ENCODE measurements at regions not wholly inside any gene's neighbourhood (a gene's known extent, or its start where the extent isn't known, plus 50 kb on each side); places are given as distances from the start of the nearest gene placed in this dataset.

DNA sequence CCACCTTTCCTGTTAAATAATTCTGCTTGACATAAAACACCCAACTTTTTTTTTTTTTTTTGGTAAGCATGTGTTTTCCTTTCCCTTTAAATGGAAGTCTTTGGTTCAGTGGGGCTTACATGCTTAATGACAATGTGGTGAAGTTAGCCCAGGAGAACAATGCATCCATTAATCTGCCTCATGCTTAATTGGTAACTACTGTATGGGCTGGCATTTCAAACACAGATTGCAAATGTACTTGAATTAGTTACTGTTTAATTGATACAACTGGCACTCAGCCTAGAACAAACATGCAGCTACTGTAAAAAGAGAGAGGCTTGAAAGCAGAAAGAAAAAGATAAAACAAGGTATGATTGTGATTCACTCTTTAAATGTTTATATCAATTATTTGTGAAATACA, 483.6 kb upstream of the NOX3 start:
- DNase-seq (ENCODE audit: low read depth, low spot score) = no peak
- Histone ChIP-seq H3K36me3 (ENCODE audit: insufficient read depth, low read length) (no peaks in the 10 kb centered on the region), H3K9me3 (ENCODE audit: low read depth, low read length) (no peaks in the 10 kb centered on the region), H3K4me3 (no peak overlapping the region), H3K27ac (no peak overlapping the region), H3K9ac (ENCODE audit: insufficient read length) (no peak overlapping the region)
- TF ChIP-seq FOXP2 (optimal IDR thresholded peaks at IDR 0.05; ENCODE audit: control extremely low read depth, extremely low read length, insufficient read depth) (no peak), EZH2 (IDR thresholded peaks at IDR 0.05) (no peak), POLR2AphosphoS5 (IDR thresholded peaks at IDR 0.05; ENCODE audit: borderline replicate concordance, low read depth, low read length) (no peak)

DNA sequence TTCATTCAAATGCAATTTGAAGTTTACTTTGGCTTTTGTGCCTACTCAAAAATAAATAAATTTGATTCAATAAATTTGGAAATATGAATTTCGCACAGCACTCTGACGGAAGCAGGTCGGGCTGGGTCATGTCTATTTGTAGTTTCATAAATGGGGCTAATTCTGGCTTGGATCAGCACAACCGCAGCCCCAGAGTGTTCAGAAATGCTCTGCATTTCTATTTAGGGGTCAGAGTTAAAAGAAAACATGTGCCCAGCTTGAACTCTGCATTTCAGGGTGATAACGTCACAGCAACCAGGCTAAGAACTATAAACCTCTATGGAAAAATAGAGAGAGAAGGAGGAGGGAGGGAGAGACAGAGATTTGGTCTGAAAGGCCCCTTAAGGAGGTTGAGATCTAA, 480.9 kb upstream of the NOX3 start:
- H3K27ac ChIP-seq = no peak overlapping the region
- TF ChIP-seq POLR2AphosphoS5 (IDR thresholded peaks at IDR 0.05; ENCODE audit: borderline replicate concordance, low read depth, low read length) = no peak
- TF ChIP-seq FOXP2 (optimal IDR thresholded peaks at IDR 0.05; ENCODE audit: control extremely low read depth, extremely low read length, insufficient read depth) = no peak
- TF ChIP-seq EZH2 (IDR thresholded peaks at IDR 0.05) = no peak
- no peak overlapping the region for H3K4me3 ChIP-seq
- no peaks in the 10 kb centered on the region for H3K9me3 ChIP-seq (ENCODE audit: low read depth, low read length)
- no peak for DNase-seq (ENCODE audit: low read depth, low spot score)
- no peaks in the 10 kb centered on the region for H3K36me3 ChIP-seq (ENCODE audit: insufficient read depth, low read length)
- no peak overlapping the region for H3K9ac ChIP-seq (ENCODE audit: insufficient read length)

DNA sequence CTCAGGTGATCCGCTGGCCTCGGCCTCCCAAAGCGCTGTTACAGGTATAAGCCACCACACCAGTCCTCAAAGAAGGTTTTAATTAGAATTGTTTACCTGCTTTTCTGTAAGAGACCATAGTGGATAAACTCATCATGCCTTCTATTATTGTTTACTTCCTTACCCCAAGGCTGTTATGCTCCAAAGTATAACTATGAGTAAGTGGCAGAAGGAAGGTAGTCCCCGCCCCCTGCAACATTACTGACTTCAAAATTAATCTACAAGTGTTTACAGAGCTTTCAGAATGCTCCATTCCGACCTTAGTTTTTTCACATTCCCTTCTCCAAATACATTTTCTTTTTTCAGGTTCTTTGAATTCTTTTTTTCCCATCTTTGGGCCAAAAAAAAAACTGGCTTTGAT, 480.5 kb upstream of the NOX3 start:
- H3K9me3 ChIP-seq (ENCODE audit: low read depth, low read length) = no peaks in the 10 kb centered on the region
- H3K36me3 ChIP-seq (ENCODE audit: insufficient read depth, low read length) = no peaks in the 10 kb centered on the region
- TF ChIP-seq EZH2 (IDR thresholded peaks at IDR 0.05) (no peak), POLR2AphosphoS5 (IDR thresholded peaks at IDR 0.05; ENCODE audit: borderline replicate concordance, low read depth, low read length) (no peak), FOXP2 (optimal IDR thresholded peaks at IDR 0.05; ENCODE audit: control extremely low read depth, extremely low read length, insufficient read depth) (no peak)
- H3K27ac ChIP-seq = no peak overlapping the region
- no peak for DNase-seq (ENCODE audit: low read depth, low spot score)
- H3K9ac ChIP-seq (ENCODE audit: insufficient read length) = no peak overlapping the region
- H3K4me3 ChIP-seq = no peak overlapping the region

DNA sequence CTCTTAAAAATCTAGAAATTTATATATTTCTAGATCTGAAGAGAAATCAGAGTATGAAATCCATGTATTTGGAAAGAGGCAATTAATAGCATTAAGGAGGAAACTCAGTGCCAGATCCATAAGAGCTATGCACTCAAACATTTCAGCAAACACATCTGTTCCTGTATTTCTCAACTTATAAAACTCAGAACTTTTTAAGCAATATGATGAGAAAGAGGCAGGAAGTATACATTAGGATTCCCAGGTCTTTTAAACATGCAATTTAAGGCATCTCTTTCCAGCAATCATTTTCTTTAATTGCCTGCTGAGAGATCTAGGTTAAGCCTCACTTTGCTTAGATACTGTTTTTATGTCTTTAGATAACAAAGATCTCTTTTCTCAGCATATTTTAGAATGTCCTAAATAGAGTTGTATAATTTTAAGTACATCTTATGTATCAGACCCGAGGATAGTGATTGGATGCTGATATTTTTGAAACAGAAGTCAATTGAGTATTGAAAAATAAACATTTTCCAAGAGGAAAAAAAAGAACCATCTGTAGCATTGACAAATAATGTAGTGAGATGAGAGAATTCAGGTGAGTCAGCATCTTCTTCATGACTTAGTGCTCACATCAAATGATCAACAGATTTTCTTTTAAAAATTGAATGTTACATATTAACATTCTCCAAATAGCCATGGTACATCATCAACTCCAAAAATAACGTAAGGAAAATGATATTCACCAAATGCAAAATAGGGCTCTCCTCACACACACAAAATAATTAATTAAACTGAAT, 461.4 kb upstream of the NOX3 start:
- peak; percentile 61; the same call in 1 of the 2 replicates for TF ChIP-seq POLR2AphosphoS5 (IDR thresholded peaks at IDR 0.05; ENCODE audit: borderline replicate concordance, low read depth, low read length)
- no peak for TF ChIP-seq FOXP2 (optimal IDR thresholded peaks at IDR 0.05; ENCODE audit: control extremely low read depth, extremely low read length, insufficient read depth)
- TF ChIP-seq EZH2 (IDR thresholded peaks at IDR 0.05) = no peak
- H3K9me3 ChIP-seq (ENCODE audit: low read depth, low read length) = no peaks in the 10 kb centered on the region
- no peaks in the 10 kb centered on the region for H3K36me3 ChIP-seq (ENCODE audit: insufficient read depth, low read length)

DNA sequence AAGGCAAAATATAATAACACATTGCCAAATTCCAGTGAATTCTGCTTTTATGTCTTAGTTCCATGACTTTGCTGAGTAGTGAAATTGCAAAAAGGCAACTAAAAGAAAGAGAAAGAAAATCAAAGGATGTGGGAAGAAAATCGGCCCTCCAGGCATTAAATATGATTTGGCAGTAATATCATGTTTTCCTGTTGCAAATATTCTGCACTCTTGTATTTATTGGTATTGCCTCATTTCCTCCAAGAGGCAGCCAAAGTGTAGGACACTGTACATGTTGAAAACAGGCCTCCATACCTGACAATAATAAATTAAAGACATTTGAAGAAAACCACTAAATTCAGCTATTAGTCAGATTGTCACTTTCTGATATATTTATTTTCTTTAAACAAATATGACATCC, 460.0 kb upstream of the NOX3 start:
- TF ChIP-seq FOXP2 (optimal IDR thresholded peaks at IDR 0.05; ENCODE audit: control extremely low read depth, extremely low read length, insufficient read depth) (peak; percentile 71), EZH2 (IDR thresholded peaks at IDR 0.05) (no peak), POLR2AphosphoS5 (IDR thresholded peaks at IDR 0.05; ENCODE audit: borderline replicate concordance, low read depth, low read length) (peak; percentile 77; the same call in 1 of the 2 replicates)

More for the DNA sequence above, 461.4 kb upstream of the NOX3 start:
- peak overlapping the region; percentile 64 for H3K9ac ChIP-seq (ENCODE audit: insufficient read length)
- peak; percentile 90 for DNase-seq (ENCODE audit: low read depth, low spot score)
- peak overlapping the region; percentile 97 for H3K27ac ChIP-seq
- peak overlapping the region; percentile 58; the same call in 1 of the 2 replicates for H3K4me3 ChIP-seq

DNA sequence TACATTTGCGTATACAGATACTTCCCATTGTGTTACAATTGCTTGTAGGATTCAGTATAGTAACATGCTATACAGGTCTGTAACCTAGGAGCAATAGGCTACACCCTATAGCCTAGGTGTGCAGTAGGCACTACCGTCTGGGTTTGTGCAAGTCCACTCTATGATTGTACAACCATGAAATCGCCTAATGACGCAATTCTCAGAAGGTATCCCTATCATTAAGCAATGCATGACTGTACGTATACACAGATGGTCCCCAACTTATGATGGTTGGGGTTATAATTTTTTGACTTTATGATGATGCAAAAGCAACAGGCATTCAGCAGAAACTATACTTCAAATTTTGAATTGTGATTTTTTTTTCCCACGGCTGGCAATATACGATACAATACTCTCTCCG, 458.2 kb upstream of the NOX3 start:
- Histone ChIP-seq H3K27ac (no peak overlapping the region), H3K36me3 (ENCODE audit: insufficient read depth, low read length) (no peaks in the 10 kb centered on the region), H3K4me3 (no peak overlapping the region), H3K9me3 (ENCODE audit: low read depth, low read length) (no peaks in the 10 kb centered on the region), H3K9ac (ENCODE audit: insufficient read length) (no peak overlapping the region)
- TF ChIP-seq POLR2AphosphoS5 (IDR thresholded peaks at IDR 0.05; ENCODE audit: borderline replicate concordance, low read depth, low read length) = no peak
- TF ChIP-seq FOXP2 (optimal IDR thresholded peaks at IDR 0.05; ENCODE audit: control extremely low read depth, extremely low read length, insufficient read depth) = no peak
- no peak for TF ChIP-seq EZH2 (IDR thresholded peaks at IDR 0.05)
- DNase-seq (ENCODE audit: low read depth, low spot score) = no peak

More for the DNA sequence above, 460.0 kb upstream of the NOX3 start:
- peak; percentile 97 for DNase-seq (ENCODE audit: low read depth, low spot score)
- no peaks in the 10 kb centered on the region for H3K36me3 ChIP-seq (ENCODE audit: insufficient read depth, low read length)
- H3K27ac ChIP-seq = peak overlapping the region; percentile 97
- H3K9me3 ChIP-seq (ENCODE audit: low read depth, low read length) = no peaks in the 10 kb centered on the region
- peak overlapping the region; percentile 58 for H3K4me3 ChIP-seq
- H3K9ac ChIP-seq (ENCODE audit: insufficient read length) = peak overlapping the region; percentile 64

DNA sequence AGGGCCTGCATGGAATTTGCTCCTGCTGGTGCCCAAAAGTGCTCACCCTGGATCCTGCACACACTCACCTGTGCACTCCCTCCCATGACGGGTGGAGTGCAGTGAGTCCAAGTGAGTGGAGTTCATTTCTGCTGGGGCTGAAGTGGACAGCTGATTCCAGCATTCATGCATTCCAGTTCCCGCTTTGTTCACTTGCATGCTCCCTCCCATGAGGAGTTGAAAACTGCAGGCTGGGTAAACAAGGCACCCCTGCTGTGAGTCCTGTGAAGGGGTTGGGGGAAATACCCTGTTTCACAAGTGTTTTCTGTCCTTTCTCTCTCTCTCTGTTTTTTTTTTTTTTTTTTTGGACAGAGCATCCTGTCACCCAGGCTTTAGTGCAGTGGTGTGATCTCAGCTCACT, 454.1 kb upstream of the NOX3 start:
- Histone ChIP-seq H3K27ac (no peak overlapping the region), H3K9ac (ENCODE audit: insufficient read length) (no peak overlapping the region)

DNA sequence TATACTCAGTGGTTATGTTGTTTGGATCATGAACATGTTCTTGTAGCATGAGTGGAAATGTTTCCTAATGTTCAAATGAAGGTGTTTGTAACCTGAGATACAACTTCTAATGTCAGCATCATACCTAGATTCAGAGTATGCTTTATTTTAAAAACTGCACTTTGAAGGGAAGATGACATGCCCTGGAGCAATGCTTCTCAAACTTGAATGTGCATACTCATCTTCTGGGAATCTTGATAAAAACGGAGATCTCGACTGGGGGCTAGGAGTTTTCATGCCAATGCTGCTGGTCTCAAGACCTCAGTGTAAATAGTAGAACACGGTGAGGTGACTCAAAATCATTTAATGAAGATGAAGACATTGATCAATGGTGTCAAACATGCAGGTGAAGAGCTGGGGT, 440.0 kb upstream of the NOX3 start:
- Histone ChIP-seq H3K4me3 (no peak overlapping the region), H3K27ac (no peak overlapping the region)
- TF ChIP-seq EZH2 (IDR thresholded peaks at IDR 0.05) (no peak), POLR2AphosphoS5 (IDR thresholded peaks at IDR 0.05; ENCODE audit: borderline replicate concordance, low read depth, low read length) (no peak), FOXP2 (optimal IDR thresholded peaks at IDR 0.05; ENCODE audit: control extremely low read depth, extremely low read length, insufficient read depth) (no peak)

More for the DNA sequence above, 454.1 kb upstream of the NOX3 start:
- no peak for TF ChIP-seq FOXP2 (optimal IDR thresholded peaks at IDR 0.05; ENCODE audit: control extremely low read depth, extremely low read length, insufficient read depth)
- no peak for TF ChIP-seq EZH2 (IDR thresholded peaks at IDR 0.05)
- TF ChIP-seq POLR2AphosphoS5 (IDR thresholded peaks at IDR 0.05; ENCODE audit: borderline replicate concordance, low read depth, low read length) = no peak
- DNase-seq (ENCODE audit: low read depth, low spot score) = no peak
- Histone ChIP-seq H3K4me3 (no peak overlapping the region), H3K9me3 (ENCODE audit: low read depth, low read length) (no peaks in the 10 kb centered on the region), H3K36me3 (ENCODE audit: insufficient read depth, low read length) (no peaks in the 10 kb centered on the region)

More for the DNA sequence above, 440.0 kb upstream of the NOX3 start:
- Histone ChIP-seq H3K9ac (ENCODE audit: insufficient read length) (no peak overlapping the region), H3K36me3 (ENCODE audit: insufficient read depth, low read length) (no peaks in the 10 kb centered on the region), H3K9me3 (ENCODE audit: low read depth, low read length) (no peaks in the 10 kb centered on the region)
- DNase-seq (ENCODE audit: low read depth, low spot score) = no peak

Data from SK-N-MC (cell line).